ENCODE measurements at regions not wholly inside any gene's neighbourhood (a gene's known extent, or its start where the extent isn't known, plus 50 kb on each side); places are given as distances from the start of the nearest gene placed in this dataset.
"Not testable (repeated sequence)": the region's sequence is repeated elsewhere in the genome, so short reads cannot be mapped to it uniquely, and the experiment has no call there.

DNA sequence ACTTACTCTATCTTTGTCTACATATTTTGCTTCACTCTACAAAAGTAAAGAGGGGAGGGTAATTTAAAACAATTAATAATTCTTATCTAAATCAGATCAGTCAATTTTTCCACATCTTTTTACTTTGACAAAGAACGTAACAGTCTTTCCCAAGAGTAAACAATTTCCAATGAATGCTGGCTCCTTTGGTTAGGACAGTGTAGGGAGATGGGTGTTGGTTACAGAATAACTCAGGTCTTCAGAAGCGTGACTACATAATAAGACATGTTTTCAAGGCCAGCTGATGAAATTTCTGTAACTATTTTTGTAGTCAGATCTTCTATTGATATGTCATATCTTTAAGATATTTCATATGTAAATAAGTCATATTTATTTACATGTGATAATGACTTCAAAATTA lies 183.0 kb upstream of the CAND1 start:
- no peak overlapping the region for H3K4me3 ChIP-seq
- 78 to 85% methylated on average over 2 of the region's 2 CpGs for WGBS, 2 donors
- H3K36me3 ChIP-seq = no peaks in the 10 kb centered on the region
- peaks cover 0 to under 1% (median 0%) of the 10 kb centered on the region in 4 donors for H3K4me1 ChIP-seq
- DNase-seq = no peak
- TF ChIP-seq, protein P1, sequence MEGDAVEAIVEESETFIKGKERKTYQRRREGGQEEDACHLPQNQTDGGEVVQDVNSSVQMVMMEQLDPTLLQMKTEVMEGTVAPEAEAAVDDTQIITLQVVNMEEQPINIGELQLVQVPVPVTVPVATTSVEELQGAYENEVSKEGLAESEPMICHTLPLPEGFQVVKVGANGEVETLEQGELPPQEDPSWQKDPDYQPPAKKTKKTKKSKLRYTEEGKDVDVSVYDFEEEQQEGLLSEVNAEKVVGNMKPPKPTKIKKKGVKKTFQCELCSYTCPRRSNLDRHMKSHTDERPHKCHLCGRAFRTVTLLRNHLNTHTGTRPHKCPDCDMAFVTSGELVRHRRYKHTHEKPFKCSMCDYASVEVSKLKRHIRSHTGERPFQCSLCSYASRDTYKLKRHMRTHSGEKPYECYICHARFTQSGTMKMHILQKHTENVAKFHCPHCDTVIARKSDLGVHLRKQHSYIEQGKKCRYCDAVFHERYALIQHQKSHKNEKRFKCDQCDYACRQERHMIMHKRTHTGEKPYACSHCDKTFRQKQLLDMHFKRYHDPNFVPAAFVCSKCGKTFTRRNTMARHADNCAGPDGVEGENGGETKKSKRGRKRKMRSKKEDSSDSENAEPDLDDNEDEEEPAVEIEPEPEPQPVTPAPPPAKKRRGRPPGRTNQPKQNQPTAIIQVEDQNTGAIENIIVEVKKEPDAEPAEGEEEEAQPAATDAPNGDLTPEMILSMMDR (IDR thresholded peaks at IDR 0.05) = no peak
- TF ChIP-seq EP300 (IDR thresholded peaks at IDR 0.05) (no peak), POLR2A (IDR thresholded peaks at IDR 0.05) (no peak), POLR2AphosphoS5 (IDR thresholded peaks at IDR 0.05) (no peak)
- no peaks in the 10 kb centered on the region for H3K27me3 ChIP-seq
- no peak overlapping the region for H3K27ac ChIP-seq
- intact Hi-C loops (cut with DNase I) = no loop called here
- no peaks in the 10 kb centered on the region for H3K9me3 ChIP-seq

DNA sequence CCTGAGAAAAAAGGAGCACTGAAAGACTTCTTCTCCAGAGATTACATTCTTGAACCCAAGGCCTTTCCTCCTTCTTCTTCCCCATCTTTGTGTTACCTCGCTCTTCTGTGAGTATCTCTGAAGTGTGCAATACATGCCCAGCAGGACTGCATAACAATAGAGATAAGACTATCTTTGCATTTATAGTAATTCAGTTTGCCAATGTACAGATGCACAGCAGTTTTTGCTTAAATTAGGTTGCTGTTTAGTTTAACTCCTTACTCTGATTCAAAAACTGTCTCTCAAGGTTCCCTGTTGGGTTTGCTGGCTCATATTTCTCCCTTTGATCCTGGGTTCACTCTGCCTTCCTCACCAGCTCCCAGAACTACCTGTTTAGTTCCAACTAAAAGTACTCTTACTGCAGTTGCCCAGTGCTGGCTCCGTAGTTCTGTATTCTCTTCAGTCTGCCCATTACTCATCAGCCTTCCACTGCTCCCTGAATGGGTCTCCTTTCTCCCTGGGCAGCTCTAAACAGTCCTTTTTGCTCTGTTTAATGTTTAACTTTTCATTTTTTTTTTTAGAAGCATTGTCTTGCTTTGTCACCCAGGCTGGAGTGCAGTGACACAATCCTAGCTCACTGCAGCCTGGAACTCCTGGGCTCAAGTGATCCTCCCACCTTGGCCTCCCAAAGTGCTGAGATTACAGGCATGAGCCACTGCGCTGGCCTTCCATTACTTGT lies 180.6 kb upstream of the CAND1 start:
- Histone ChIP-seq H3K9me3 (no peaks in the 10 kb centered on the region), H3K27me3 (no peaks in the 10 kb centered on the region), H3K36me3 (no peaks in the 10 kb centered on the region), H3K4me3 (no peak overlapping the region), H3K27ac (no peak overlapping the region), H3K4me1 (peaks cover 0 to 6% (median 0%) of the 10 kb centered on the region in 4 donors)
- intact Hi-C loops (cut with DNase I) = no loop called here
- 78 to 89% methylated on average over 3 of the region's 3 CpGs for WGBS, 2 donors
- DNase-seq = no peak
- TF ChIP-seq POLR2A (IDR thresholded peaks at IDR 0.05) = no peak
- TF ChIP-seq, protein P1 (IDR thresholded peaks at IDR 0.05) = no peak
- no peak for TF ChIP-seq EP300 (IDR thresholded peaks at IDR 0.05)
- TF ChIP-seq POLR2AphosphoS5 (IDR thresholded peaks at IDR 0.05) = no peak

DNA sequence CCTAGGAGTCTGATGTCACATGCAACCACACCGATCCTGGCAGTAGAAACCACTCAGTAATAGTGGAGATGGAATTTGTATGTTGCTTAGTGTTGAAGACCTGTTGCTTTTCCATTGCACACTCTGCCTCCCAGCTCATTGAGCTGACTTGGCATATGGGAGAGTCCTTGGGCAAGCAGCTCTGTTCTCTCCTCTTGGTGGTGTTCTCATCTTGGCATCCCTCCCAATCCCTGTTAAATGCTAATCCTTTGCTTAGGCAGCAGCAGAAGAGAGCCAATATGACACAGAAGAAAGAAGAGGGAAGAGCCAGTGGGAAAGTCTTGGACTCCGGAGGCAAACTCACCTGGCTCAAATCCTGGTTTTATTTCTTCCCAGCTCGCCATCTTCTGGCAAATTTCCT lies 178.0 kb upstream of the CAND1 start:
- intact Hi-C loops (cut with DNase I) = no loop called here

DNA sequence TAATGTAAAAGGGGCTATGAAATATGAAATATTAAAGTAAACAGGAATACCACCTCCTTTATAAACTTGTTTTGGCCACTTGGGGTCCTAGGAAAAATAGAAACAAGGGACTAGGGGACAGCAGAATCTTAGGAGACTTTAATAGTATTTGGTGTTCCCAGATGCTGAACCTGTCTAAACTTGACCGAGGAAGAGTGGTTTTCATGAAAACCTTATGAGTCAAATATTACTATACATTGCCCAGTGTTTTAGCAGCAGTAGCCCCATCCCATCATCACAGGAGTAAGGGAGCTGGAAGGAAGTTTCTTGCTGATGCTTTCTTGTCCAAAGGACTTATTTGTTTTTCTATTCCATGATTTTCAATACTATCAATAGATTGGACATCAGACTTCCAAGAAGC lies 177.5 kb upstream of the CAND1 start:
- no peak overlapping the region for H3K27ac ChIP-seq
- intact Hi-C loops (cut with DNase I) = no loop called here
- no peaks in the 10 kb centered on the region for H3K27me3 ChIP-seq
- WGBS, 2 donors = 93 to 100% methylated on average over 1 of the region's 1 CpG
- no peak for DNase-seq
- H3K9me3 ChIP-seq = no peaks in the 10 kb centered on the region
- H3K36me3 ChIP-seq = no peaks in the 10 kb centered on the region
- TF ChIP-seq POLR2AphosphoS5 (IDR thresholded peaks at IDR 0.05) (no peak), POLR2A (IDR thresholded peaks at IDR 0.05) (no peak), EP300 (IDR thresholded peaks at IDR 0.05) (no peak)
- TF ChIP-seq, protein P1 (IDR thresholded peaks at IDR 0.05) = no peak
- peaks cover 0 to 6% (median 0%) of the 10 kb centered on the region in 4 donors for H3K4me1 ChIP-seq
- H3K4me3 ChIP-seq = no peak overlapping the region

More for the DNA sequence above, 178.0 kb upstream of the CAND1 start:
- 41 to 69% methylated on average over 3 of the region's 3 CpGs for WGBS, 2 donors
- DNase-seq = no peak
- no peaks in the 10 kb centered on the region for H3K36me3 ChIP-seq
- no peak overlapping the region for H3K4me3 ChIP-seq
- H3K4me1 ChIP-seq = peaks cover 0 to 6% (median 0%) of the 10 kb centered on the region in 4 donors
- TF ChIP-seq POLR2AphosphoS5 (IDR thresholded peaks at IDR 0.05) (no peak), EP300 (IDR thresholded peaks at IDR 0.05) (no peak), POLR2A (IDR thresholded peaks at IDR 0.05) (no peak)
- TF ChIP-seq, protein P1 (IDR thresholded peaks at IDR 0.05) = no peak
- H3K27me3 ChIP-seq = no peaks in the 10 kb centered on the region
- H3K27ac ChIP-seq = no peak overlapping the region
- no peaks in the 10 kb centered on the region for H3K9me3 ChIP-seq

DNA sequence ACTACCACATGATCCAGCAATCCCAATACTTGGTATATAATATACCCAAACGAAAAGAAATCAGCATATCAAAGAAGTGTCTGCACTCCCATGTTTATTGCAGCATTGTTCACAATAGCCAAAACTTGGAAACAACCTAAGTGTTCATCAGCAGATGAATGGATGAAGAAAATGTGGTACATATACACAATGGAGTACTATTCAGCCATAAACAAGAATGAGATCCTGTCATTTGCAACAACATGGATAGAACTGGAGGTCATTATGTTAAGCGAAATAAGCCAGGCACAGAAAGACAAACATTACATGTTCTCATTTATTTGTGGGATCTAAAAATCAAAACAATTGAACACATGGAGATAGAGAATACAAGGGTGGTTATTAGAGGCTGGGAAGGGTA lies 176.2 kb upstream of the CAND1 start:
- H3K27me3 ChIP-seq; H3K36me3 ChIP-seq; H3K9me3 ChIP-seq; H3K4me3 ChIP-seq; intact Hi-C loops (cut with DNase I); H3K27ac ChIP-seq; DNase-seq; H3K4me1 ChIP-seq: not testable (repeated sequence)
- 83 to 87% methylated on average over 2 of the region's 2 CpGs for WGBS, 2 donors
